Liver (tissue), 8 donors: ENCODE measurements at regions not wholly inside any gene's neighbourhood (a gene's known extent, or its start where the extent isn't known, plus 50 kb on each side); places are given as distances from the start of the nearest gene placed in this dataset.

Source experiments
- DNase-seq: peaks from one replicate; pipeline ENCODE4 v3.0.0-alpha.2; 2017; ENCODE audit warnings: low spot score
- H3K27ac ChIP-seq, 2 donors: one replicate each; pipeline ENCODE4 v1.7.0; 2013; ENCODE audit warnings: inconsistent platforms in 2 of 2, low read length in 2 of 2, control low read depth in 1 of 2, low read depth in 1 of 2, mild to moderate bottlenecking in 1 of 2
- H3K27me3 ChIP-seq, 4 donors: one replicate each; pipeline versions ENCODE4 v1.6.1 to v1.7.0; 2013; ENCODE audit warnings: low read length in 3 of 4, inconsistent platforms in 1 of 4, mild to moderate bottlenecking in 1 of 4, moderate library complexity in 1 of 4; ENCODE audit not compliant: control insufficient read depth in 4 of 4, insufficient read depth in 4 of 4
- H3K36me3 ChIP-seq, 4 donors: one replicate each; pipeline versions ENCODE4 v1.6.1 to v1.7.0; 2013; ENCODE audit warnings: low read length in 3 of 4, mild to moderate bottlenecking in 3 of 4, low read depth in 1 of 4, moderate library complexity in 1 of 4; ENCODE audit not compliant: control insufficient read depth in 4 of 4, insufficient read depth in 3 of 4
- H3K4me1 ChIP-seq, 4 donors: one replicate each; pipeline versions ENCODE4 v1.6.1 to v1.7.0; 2013; ENCODE audit warnings: low read length in 3 of 4, mild to moderate bottlenecking in 3 of 4, moderate library complexity in 1 of 4; ENCODE audit not compliant: control insufficient read depth in 4 of 4, insufficient read depth in 4 of 4
- H3K4me3 ChIP-seq, 3 donors: one replicate each; pipeline versions ENCODE4 v1.6.1 to v1.7.0; 2013; ENCODE audit warnings: low read length in 3 of 3, control low read depth in 1 of 3, low read depth in 1 of 3, mild to moderate bottlenecking in 1 of 3
- H3K9ac ChIP-seq, 2 donors: one replicate each; pipeline ENCODE4 v1.7.0; 2013; ENCODE audit warnings: low read length in 2 of 2, mild to moderate bottlenecking in 2 of 2, moderate library complexity in 2 of 2, control low read depth in 1 of 2, low read depth in 1 of 2
- H3K9me3 ChIP-seq, 4 donors: one replicate each; pipeline versions ENCODE4 v1.6.1 to v1.7.0; 2013; ENCODE audit warnings: low read length in 3 of 4; ENCODE audit not compliant: control insufficient read depth in 4 of 4
- CTCF ChIP-seq: fragments of 150-350 bp; IDR thresholded peaks from 2 replicates; pipeline ENCODE4 v1.5.1; 2017; ENCODE audit warnings: improper control_type of control experiment, low read depth, low read length; ENCODE audit not compliant: missing input control
- EGR1 ChIP-seq, 2 donors: IDR thresholded peaks; 2 replicates each; pipeline ENCODE4 v1.6.1; 2016 to 2018; ENCODE audit warnings: antibody characterized with exemption in 2 of 2, low read depth in 2 of 2
- FOXA1 ChIP-seq: IDR thresholded peaks from 2 replicates; pipeline ENCODE4 v1.6.1; 2016; ENCODE audit warnings: antibody characterized with exemption
- FOXA2 ChIP-seq: IDR thresholded peaks from 2 replicates; pipeline ENCODE4 v1.6.1; 2016; ENCODE audit warnings: antibody characterized with exemption
- GABPA ChIP-seq, 2 donors: IDR thresholded peaks in 1 of 2; conservative IDR thresholded peaks in 1 of 2; 2 replicates each; pipeline ENCODE4 v1.6.1; 2016; ENCODE audit warnings: antibody characterized with exemption in 2 of 2, mild to moderate bottlenecking in 1 of 2, moderate library complexity in 1 of 2
- HNF4A ChIP-seq, 2 donors: conservative IDR thresholded peaks; 2 replicates each; pipeline ENCODE4 v1.6.1; 2016; ENCODE audit warnings: antibody characterized with exemption in 2 of 2, mild to moderate bottlenecking in 2 of 2
- JUND ChIP-seq, 2 donors: IDR thresholded peaks; 2 replicates each; pipeline ENCODE4 v1.6.1; 2016; ENCODE audit warnings: antibody characterized with exemption in 2 of 2
- NR2F2 ChIP-seq: IDR thresholded peaks from 2 replicates; pipeline ENCODE4 v1.6.1; 2016; ENCODE audit warnings: antibody characterized with exemption
- RAD21 ChIP-seq, 2 donors: IDR thresholded peaks; 2 replicates each; pipeline ENCODE4 v1.6.1; 2016; ENCODE audit warnings: antibody characterized with exemption in 2 of 2, mild to moderate bottlenecking in 2 of 2
- SP1 ChIP-seq: IDR thresholded peaks from 2 replicates; pipeline ENCODE4 v1.6.1; 2018; ENCODE audit warnings: antibody characterized with exemption, mild to moderate bottlenecking
- TAF1 ChIP-seq: conservative IDR thresholded peaks from 2 replicates; pipeline ENCODE4 v1.6.1; 2016; ENCODE audit warnings: antibody characterized with exemption, mild to moderate bottlenecking
- YY1 ChIP-seq: IDR thresholded peaks from 2 replicates; pipeline ENCODE4 v1.6.1; 2016; ENCODE audit warnings: antibody characterized with exemption, mild to moderate bottlenecking
- WGBS: extraction: QIAGEN DNeasy Blood & Tissue Kit; methylation state at CpG from one replicate; pipeline ENCODE4 v1.1.7; 2013; 5-methylcytosine and 5-hydroxymethylcytosine counted together
- TF ChIP-seq, protein P1 (sequence below): IDR thresholded peaks from 2 replicates; pipeline ENCODE4 v1.6.1; 2016; ENCODE audit warnings: antibody characterized with exemption
- TF ChIP-seq, protein P2 (sequence below): IDR thresholded peaks from 2 replicates; pipeline ENCODE4 v1.6.1; 2016; ENCODE audit warnings: antibody characterized with exemption
- TF ChIP-seq, protein P3 (sequence below): IDR thresholded peaks from 2 replicates; pipeline ENCODE4 v1.6.1; 2016; ENCODE audit warnings: antibody characterized with exemption, mild to moderate bottlenecking
- donor health status: healthy.
- donor health status: healthy.
- donor health status: healthy.
- donor health status: healthy.
- donor health status: healthy.

DNA sequence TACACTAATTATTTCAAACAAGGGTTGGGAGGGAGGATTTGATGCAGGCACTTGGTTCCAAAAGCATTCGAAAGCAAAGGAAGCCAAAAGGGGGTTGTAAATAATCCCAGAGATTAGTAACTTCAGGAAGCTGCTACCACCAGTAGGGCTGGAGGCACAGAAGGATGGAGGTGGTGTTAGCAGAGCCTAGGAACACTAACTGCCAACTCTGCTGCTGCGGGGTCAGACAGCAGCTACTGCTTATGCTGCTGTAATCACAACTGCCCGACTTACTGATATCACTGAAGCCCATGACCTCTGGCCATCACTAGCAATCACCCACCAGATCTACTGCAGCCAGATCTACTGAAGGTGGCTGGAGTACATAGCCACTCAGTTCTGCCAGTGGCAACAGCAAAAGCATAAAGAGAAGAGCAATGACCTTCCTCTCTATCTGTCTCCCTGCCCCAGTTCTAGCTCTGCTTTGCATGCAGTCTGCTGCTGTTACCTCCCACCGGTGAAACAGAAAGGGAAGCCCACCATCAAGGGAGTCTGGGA lies 408.5 kb downstream of the PLPP3 start:
- Histone ChIP-seq H3K9me3 (no peaks in the 10 kb centered on the region), H3K9ac (no peak overlapping the region), H3K36me3 (no peaks in the 10 kb centered on the region), H3K4me3 (no peak overlapping the region), H3K27me3 (no peaks in the 10 kb centered on the region), H3K4me1 (peaks cover 0 to 3% (median 0%) of the 10 kb centered on the region in 4 donors), H3K27ac (no peak overlapping the region)
- DNase-seq: no peak
- TF ChIP-seq GABPA (IDR thresholded peaks at IDR 0.05 in 1 of 2, conservative IDR thresholded peaks at IDR 0.05 in 1 of 2): no peak
- WGBS: 61% methylated on average over 4 of the region's 4 CpGs

DNA sequence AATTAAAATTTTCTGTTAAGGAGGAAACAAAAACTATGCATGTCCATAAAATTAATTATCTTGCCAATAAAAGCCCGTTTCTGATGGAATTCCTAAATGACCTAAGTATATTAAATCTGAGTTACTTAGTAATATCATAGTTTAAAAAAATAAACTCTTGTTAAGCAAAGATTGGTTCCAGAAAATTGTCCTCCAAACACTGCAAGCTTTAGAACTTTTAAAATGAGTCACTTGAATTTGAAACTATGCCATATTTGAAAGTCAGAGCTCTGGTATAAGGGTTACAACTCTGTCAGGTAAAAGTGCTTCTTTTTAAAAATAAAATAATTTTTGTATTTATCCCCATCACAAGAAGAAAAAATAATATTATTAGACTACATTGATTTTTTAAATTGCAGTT lies 409.5 kb downstream of the PLPP3 start:
- Histone ChIP-seq H3K9ac (no peak overlapping the region), H3K36me3 (no peaks in the 10 kb centered on the region), H3K4me1 (peaks cover 0 to 3% (median 0%) of the 10 kb centered on the region in 4 donors), H3K9me3 (no peaks in the 10 kb centered on the region), H3K4me3 (no peak overlapping the region), H3K27ac (no peak overlapping the region), H3K27me3 (no peaks in the 10 kb centered on the region)
- DNase-seq: no peak
- TF ChIP-seq GABPA (IDR thresholded peaks at IDR 0.05 in 1 of 2, conservative IDR thresholded peaks at IDR 0.05 in 1 of 2): no peak
- TF ChIP-seq SP1: no peak
- no peak for TF ChIP-seq JUND (IDR thresholded peaks at IDR 0.05)
- TF ChIP-seq HNF4A (conservative IDR thresholded peaks at IDR 0.05): no peak
- no peak for TF ChIP-seq FOXA1
- no peak for TF ChIP-seq CTCF
- TF ChIP-seq, protein P1, sequence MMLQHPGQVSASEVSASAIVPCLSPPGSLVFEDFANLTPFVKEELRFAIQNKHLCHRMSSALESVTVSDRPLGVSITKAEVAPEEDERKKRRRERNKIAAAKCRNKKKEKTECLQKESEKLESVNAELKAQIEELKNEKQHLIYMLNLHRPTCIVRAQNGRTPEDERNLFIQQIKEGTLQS: no peak
- no peak for TF ChIP-seq TAF1
- TF ChIP-seq, protein P2, sequence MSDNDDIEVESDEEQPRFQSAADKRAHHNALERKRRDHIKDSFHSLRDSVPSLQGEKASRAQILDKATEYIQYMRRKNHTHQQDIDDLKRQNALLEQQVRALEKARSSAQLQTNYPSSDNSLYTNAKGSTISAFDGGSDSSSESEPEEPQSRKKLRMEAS: no peak
- no peak for TF ChIP-seq RAD21 (IDR thresholded peaks at IDR 0.05)
- TF ChIP-seq EGR1 (IDR thresholded peaks at IDR 0.05; ENCODE audit: low read depth in 2 of 2): no peak
- TF ChIP-seq YY1: no peak
- TF ChIP-seq FOXA2: no peak
- no peak for TF ChIP-seq NR2F2
- TF ChIP-seq, protein P3, sequence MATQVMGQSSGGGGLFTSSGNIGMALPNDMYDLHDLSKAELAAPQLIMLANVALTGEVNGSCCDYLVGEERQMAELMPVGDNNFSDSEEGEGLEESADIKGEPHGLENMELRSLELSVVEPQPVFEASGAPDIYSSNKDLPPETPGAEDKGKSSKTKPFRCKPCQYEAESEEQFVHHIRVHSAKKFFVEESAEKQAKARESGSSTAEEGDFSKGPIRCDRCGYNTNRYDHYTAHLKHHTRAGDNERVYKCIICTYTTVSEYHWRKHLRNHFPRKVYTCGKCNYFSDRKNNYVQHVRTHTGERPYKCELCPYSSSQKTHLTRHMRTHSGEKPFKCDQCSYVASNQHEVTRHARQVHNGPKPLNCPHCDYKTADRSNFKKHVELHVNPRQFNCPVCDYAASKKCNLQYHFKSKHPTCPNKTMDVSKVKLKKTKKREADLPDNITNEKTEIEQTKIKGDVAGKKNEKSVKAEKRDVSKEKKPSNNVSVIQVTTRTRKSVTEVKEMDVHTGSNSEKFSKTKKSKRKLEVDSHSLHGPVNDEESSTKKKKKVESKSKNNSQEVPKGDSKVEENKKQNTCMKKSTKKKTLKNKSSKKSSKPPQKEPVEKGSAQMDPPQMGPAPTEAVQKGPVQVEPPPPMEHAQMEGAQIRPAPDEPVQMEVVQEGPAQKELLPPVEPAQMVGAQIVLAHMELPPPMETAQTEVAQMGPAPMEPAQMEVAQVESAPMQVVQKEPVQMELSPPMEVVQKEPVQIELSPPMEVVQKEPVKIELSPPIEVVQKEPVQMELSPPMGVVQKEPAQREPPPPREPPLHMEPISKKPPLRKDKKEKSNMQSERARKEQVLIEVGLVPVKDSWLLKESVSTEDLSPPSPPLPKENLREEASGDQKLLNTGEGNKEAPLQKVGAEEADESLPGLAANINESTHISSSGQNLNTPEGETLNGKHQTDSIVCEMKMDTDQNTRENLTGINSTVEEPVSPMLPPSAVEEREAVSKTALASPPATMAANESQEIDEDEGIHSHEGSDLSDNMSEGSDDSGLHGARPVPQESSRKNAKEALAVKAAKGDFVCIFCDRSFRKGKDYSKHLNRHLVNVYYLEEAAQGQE: no peak
- 81% methylated on average over 1 of the region's 1 CpG for WGBS
